Tibial artery (tissue), 4 donors: ENCODE measurements at regions not wholly inside any gene's neighbourhood (a gene's known extent, or its start where the extent isn't known, plus 50 kb on each side); places are given as distances from the start of the nearest gene placed in this dataset.

Source experiments
- DNase-seq, 2 donors: peaks; one replicate each; pipeline ENCODE4 v3.0.0-alpha.2; 2019
- H3K27ac ChIP-seq, 2 donors: fragments of 200-600 bp; sonication (generic) in 1 of 2; 1 replicate in 1 of 2; 2 replicates in 1 of 2; pipeline ENCODE4 v1.5.1; 2018 to 2019; ENCODE audit warnings: mild to moderate bottlenecking in 1 of 2
- H3K27me3 ChIP-seq, 2 donors: fragments of 200-600 bp; sonication (generic) in 1 of 2; one replicate each; pipeline versions ENCODE4 v1.5.1 to v1.6.0; 2016 to 2019
- H3K36me3 ChIP-seq, 3 donors: fragments of 200-600 bp; sonication (generic) in 2 of 3; one replicate each; pipeline ENCODE4 v1.5.1; 2016 to 2019; ENCODE audit warnings: mild to moderate bottlenecking in 2 of 3
- H3K4me1 ChIP-seq, 4 donors: fragments of 200-600 bp; sonication (generic) in 2 of 4; 1 replicate in 3 of 4; 2 replicates in 1 of 4; pipeline ENCODE4 v1.5.1; 2016 to 2019
- H3K4me3 ChIP-seq, 2 donors: fragments of 200-600 bp; sonication (generic) in 1 of 2; 1 replicate in 1 of 2; 2 replicates in 1 of 2; pipeline ENCODE4 v1.5.1; 2018 to 2019; ENCODE audit warnings: mild to moderate bottlenecking in 2 of 2
- H3K9me3 ChIP-seq, 3 donors: fragments of 200-600 bp; sonication (generic) in 1 of 3; one replicate each; pipeline ENCODE4 v1.5.1; 2016 to 2019
- intact Hi-C: fragments of 100-400 bp; cut with DNase I; formaldehyde crosslinking; loops from one replicate; pipeline ENCODE4 v1.15.0; 2023; ENCODE audit warnings: low total_unique reads
- TF ChIP-seq, protein P1 (sequence below), 2 experiments: fragments of 200-600 bp in 1 of 2; fragments of 450-650 bp in 1 of 2; IDR thresholded peaks; one replicate each; pipeline ENCODE4 v1.5.1; 2017 to 2019; ENCODE audit warnings: antibody characterized with exemption in 2 of 2, mild to moderate bottlenecking in 1 of 2, moderate library complexity in 1 of 2

DNA sequence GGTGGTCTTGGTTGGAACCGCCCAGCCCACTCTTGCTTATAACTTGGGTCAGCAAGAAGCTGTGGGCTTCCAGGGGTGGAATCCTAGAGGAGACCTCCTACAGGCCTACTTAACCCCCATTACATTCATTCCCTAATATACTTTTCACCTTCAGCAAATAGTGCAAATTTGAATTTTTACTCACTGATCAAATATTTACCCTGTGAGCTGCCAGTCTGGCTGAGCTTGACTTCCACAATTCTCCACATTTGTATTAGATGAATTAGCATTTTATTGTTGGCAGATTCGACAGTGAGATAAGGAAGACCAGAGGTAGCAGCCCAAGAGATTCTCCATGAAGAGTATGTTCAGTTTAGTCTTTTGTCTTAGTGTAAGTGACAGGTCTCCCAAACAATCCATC lies 199.6 kb downstream of the BCOR start:
- intact Hi-C loops, result no loop called here
- H3K27ac ChIP-seq, result peak overlapping the region in 1 of 2 donors; percentile 47

DNA sequence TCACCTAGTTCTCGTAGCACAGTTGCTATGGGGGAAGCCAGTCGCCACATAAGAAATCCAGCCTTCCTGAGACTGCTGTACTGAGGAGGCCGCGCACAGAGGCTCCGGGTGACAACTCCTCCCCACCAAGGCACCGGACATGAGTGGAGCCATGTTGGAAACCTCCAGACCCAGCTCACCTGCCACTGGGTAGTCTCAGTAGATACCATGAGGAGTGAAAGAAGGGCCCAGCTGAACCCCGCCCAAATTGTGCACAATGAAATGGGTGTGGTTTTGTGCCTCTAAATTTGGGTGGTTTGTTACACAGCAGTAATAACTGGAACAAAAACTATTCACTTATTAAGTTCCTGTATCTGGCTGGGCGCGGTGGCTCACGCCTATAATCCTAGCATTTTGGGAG lies 198.7 kb downstream of the BCOR start:
- Histone ChIP-seq H3K4me3 (no peak overlapping the region), H3K36me3 (no peaks in the 10 kb centered on the region), H3K9me3 (no peaks in the 10 kb centered on the region), H3K4me1 (peaks cover 0 to 27% (median 7%) of the 10 kb centered on the region in 4 donors), H3K27ac (no peak overlapping the region), H3K27me3 (no peaks in the 10 kb centered on the region)
- intact Hi-C loops, result no loop called here
- no peak for DNase-seq
- TF ChIP-seq, protein P1, sequence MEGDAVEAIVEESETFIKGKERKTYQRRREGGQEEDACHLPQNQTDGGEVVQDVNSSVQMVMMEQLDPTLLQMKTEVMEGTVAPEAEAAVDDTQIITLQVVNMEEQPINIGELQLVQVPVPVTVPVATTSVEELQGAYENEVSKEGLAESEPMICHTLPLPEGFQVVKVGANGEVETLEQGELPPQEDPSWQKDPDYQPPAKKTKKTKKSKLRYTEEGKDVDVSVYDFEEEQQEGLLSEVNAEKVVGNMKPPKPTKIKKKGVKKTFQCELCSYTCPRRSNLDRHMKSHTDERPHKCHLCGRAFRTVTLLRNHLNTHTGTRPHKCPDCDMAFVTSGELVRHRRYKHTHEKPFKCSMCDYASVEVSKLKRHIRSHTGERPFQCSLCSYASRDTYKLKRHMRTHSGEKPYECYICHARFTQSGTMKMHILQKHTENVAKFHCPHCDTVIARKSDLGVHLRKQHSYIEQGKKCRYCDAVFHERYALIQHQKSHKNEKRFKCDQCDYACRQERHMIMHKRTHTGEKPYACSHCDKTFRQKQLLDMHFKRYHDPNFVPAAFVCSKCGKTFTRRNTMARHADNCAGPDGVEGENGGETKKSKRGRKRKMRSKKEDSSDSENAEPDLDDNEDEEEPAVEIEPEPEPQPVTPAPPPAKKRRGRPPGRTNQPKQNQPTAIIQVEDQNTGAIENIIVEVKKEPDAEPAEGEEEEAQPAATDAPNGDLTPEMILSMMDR (IDR thresholded peaks at IDR 0.05), result no peak

More for the DNA sequence above, 199.6 kb downstream of the BCOR start:
- peaks cover 0 to 18% (median 7%) of the 10 kb centered on the region in 4 donors for H3K4me1 ChIP-seq
- no peak overlapping the region for H3K4me3 ChIP-seq
- TF ChIP-seq, protein P1 (IDR thresholded peaks at IDR 0.05), result no peak
- H3K36me3 ChIP-seq, result no peaks in the 10 kb centered on the region
- no peak for DNase-seq
- no peaks in the 10 kb centered on the region for H3K9me3 ChIP-seq
- no peaks in the 10 kb centered on the region for H3K27me3 ChIP-seq

DNA sequence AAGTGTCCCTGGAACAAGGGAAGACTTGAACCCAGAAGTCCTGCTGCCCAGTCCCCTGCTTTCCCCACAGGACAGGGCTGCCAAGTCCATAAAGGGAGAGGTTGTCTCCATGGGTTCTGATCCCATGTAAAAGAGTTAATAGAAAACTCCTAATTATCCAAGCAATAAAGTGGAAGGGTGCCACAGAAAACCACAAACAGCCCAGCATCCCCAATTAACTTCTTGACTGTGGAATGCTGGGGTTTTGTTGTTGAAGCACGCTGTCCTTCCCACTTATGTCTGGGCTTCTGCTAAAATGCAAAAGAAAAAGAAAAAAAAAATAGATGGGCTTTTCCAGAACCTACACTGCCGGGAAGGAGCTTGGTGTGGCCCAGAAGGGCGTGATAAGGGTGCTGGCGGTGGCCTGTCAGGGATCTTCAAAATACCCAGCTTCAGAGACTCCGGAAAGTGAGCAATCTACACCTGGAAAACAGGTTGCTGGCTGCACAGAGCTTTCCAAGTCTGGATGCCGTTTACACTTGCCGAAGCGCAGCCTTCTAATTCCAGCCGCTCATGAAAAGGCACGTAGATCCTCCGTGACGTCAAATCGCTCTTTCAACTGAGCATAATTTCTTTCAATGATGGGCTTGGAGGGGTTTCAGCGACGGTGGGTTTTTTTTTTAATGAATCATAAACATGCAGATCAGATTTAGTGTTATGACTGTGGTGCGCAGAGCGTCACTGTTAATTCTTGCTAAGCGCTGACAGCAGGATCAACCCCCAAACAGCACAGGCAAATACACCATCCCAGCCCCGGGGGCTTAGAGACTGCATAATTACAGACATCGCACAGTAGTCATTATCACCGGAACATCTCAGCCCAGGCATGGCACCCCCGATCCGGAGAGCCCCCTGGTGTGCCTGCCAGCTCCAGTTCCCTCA lies 197.6 kb downstream of the BCOR start:
- no peaks in the 10 kb centered on the region for H3K27me3 ChIP-seq
- no peaks in the 10 kb centered on the region for H3K9me3 ChIP-seq
- no peak overlapping the region for H3K4me3 ChIP-seq
- no peaks in the 10 kb centered on the region for H3K36me3 ChIP-seq
- H3K27ac ChIP-seq, result no peak overlapping the region
- intact Hi-C loops, result no loop called here
- no peak for DNase-seq
- TF ChIP-seq, protein P1 (IDR thresholded peaks at IDR 0.05), result no peak
- H3K4me1 ChIP-seq, result peaks cover 0 to 37% (median 11%) of the 10 kb centered on the region in 4 donors

DNA sequence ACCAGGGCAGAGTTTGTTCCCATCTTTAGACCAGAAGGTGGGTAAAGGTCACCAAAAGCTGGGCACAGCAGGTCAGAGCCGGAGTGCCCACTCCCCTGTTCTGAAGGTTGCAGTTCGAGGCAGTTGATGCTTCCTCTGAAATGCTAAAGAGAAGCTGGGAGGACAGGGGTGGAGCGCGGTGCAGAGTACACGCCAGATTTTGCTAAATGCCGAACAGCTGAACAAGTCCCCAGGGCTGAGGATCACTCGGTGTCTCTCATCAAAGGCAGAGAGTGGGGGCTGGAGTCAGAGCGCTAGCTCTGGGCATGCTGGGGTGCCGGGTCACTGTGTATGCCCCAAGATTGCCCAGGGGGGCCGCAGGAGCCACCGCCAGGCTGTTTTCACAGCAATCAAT lies 197.0 kb downstream of the BCOR start:
- no peak overlapping the region for H3K27ac ChIP-seq
- no peaks in the 10 kb centered on the region for H3K27me3 ChIP-seq
- peaks cover 0 to 43% (median 13%) of the 10 kb centered on the region in 4 donors for H3K4me1 ChIP-seq
- TF ChIP-seq, protein P1 (IDR thresholded peaks at IDR 0.05), result no peak
- H3K9me3 ChIP-seq, result no peaks in the 10 kb centered on the region
- intact Hi-C loops, result no loop called here
- no peaks in the 10 kb centered on the region for H3K36me3 ChIP-seq
- no peak for DNase-seq
- no peak overlapping the region for H3K4me3 ChIP-seq

DNA sequence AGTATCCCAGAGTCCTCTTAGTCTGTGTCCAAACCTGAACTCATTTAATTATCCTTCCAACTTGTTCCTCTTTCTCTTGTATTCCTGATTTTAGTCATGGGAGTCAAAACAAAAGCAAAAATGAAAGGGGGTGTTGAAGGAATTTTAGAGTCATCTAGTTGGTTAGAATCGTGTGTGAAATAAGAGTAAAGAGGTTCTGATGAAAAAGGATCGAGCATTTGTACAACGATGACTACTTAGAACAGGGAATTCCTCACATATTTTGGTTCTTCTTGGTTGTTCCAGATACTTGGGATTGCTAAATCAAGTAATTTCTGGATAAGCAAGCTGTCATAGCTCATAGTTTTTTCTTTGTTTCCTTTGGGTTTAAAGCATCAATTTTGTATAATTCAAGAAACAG lies 194.4 kb downstream of the BCOR start:
- Histone ChIP-seq H3K4me3 (no peak overlapping the region), H3K36me3 (no peaks in the 10 kb centered on the region), H3K27me3 (no peaks in the 10 kb centered on the region), H3K4me1 (peaks cover 0 to 43% (median 12%) of the 10 kb centered on the region in 4 donors), H3K27ac (no peak overlapping the region), H3K9me3 (no peaks in the 10 kb centered on the region)
- TF ChIP-seq, protein P1 (IDR thresholded peaks at IDR 0.05), result no peak
- no peak for DNase-seq
- intact Hi-C loops, result no loop called here
